HEK293 (cell line): ENCODE measurements at regions not wholly inside any gene's neighbourhood (a gene's known extent, or its start where the extent isn't known, plus 50 kb on each side); places are given as distances from the start of the nearest gene placed in this dataset.

Source experiments
- TRIM28 ChIP-seq: IDR thresholded peaks from 2 replicates; pipeline ENCODE4 v1.6.1; 2011; ENCODE audit warnings: low read length, control low read depth, borderline replicate concordance
- ZBTB1 ChIP-seq: fragments of 450-650 bp; formaldehyde crosslinking; IDR thresholded peaks from 2 replicates; pipeline ENCODE4 v1.5.1; 2016; ENCODE audit warnings: missing biosample characterization, missing genetic modification characterization
- ZBTB11 ChIP-seq: fragments of 450-650 bp; formaldehyde crosslinking; conservative IDR thresholded peaks from 2 replicates; pipeline ENCODE4 v1.5.1; 2016; ENCODE audit warnings: low read depth, missing biosample characterization, missing genetic modification characterization
- ZBTB8A ChIP-seq: fragments of 450-650 bp; formaldehyde crosslinking; IDR thresholded peaks from 2 replicates; pipeline ENCODE4 v1.5.1; 2016; ENCODE audit warnings: missing biosample characterization, missing genetic modification characterization
- ZNF146 ChIP-seq: fragments of 450-650 bp; formaldehyde crosslinking; IDR thresholded peaks from 2 replicates; pipeline ENCODE4 v1.5.1; 2016; ENCODE audit warnings: missing biosample characterization, missing genetic modification characterization
- ZNF488 ChIP-seq: fragments of 450-650 bp; formaldehyde crosslinking; IDR thresholded peaks from 2 replicates; pipeline ENCODE4 v1.5.1; 2016; ENCODE audit warnings: missing biosample characterization, missing genetic modification characterization
- ZNF555 ChIP-seq: fragments of 450-650 bp; formaldehyde crosslinking; conservative IDR thresholded peaks from 2 replicates; pipeline ENCODE4 v1.5.1; 2017; ENCODE audit warnings: missing biosample characterization, mild to moderate bottlenecking, missing genetic modification characterization, inconsistent platforms
- ZNF629 ChIP-seq: fragments of 450-650 bp; formaldehyde crosslinking; IDR thresholded peaks from 2 replicates; pipeline ENCODE4 v1.5.1; 2017; ENCODE audit warnings: missing biosample characterization, missing genetic modification characterization
- ZNF747 ChIP-seq: fragments of 450-650 bp; formaldehyde crosslinking; IDR thresholded peaks from 2 replicates; pipeline ENCODE4 v1.5.1; 2016; ENCODE audit warnings: missing biosample characterization, missing genetic modification characterization
- ZNF785 ChIP-seq: fragments of 450-650 bp; formaldehyde crosslinking; IDR thresholded peaks from 2 replicates; pipeline ENCODE4 v1.5.1; 2016; ENCODE audit warnings: missing biosample characterization, missing genetic modification characterization
- ZXDB ChIP-seq: fragments of 450-650 bp; formaldehyde crosslinking; IDR thresholded peaks from 2 replicates; pipeline ENCODE4 v1.5.1; 2016; ENCODE audit warnings: missing biosample characterization, missing genetic modification characterization
- TF ChIP-seq, protein P1 (sequence below): fragments of 450-650 bp; formaldehyde crosslinking; IDR thresholded peaks from 2 replicates; pipeline ENCODE4 v1.5.1; 2016; ENCODE audit warnings: missing biosample characterization, missing genetic modification characterization
- TF ChIP-seq, protein P2 (sequence below): fragments of 450-650 bp; formaldehyde crosslinking; IDR thresholded peaks from 2 replicates; pipeline ENCODE4 v1.5.1; 2016; ENCODE audit warnings: missing biosample characterization, missing genetic modification characterization

- TF ChIP-seq ZNF146 (tag by site-specific recombination) (no peak), ZBTB1 (tag by site-specific recombination) (no peak), TRIM28 (no peak), ZXDB (tag by site-specific recombination) (no peak), ZBTB8A (tag by site-specific recombination) (no peak), ZNF629 (tag by site-specific recombination) (no peak), ZNF555 (tag by site-specific recombination) (no peak), ZBTB11 (tag by site-specific recombination) (no peak), ZNF747 (tag by site-specific recombination) (no peak), ZNF488 (tag by site-specific recombination) (no peak), ZNF785 (tag by site-specific recombination) (no peak)
- TF ChIP-seq, protein P1, sequence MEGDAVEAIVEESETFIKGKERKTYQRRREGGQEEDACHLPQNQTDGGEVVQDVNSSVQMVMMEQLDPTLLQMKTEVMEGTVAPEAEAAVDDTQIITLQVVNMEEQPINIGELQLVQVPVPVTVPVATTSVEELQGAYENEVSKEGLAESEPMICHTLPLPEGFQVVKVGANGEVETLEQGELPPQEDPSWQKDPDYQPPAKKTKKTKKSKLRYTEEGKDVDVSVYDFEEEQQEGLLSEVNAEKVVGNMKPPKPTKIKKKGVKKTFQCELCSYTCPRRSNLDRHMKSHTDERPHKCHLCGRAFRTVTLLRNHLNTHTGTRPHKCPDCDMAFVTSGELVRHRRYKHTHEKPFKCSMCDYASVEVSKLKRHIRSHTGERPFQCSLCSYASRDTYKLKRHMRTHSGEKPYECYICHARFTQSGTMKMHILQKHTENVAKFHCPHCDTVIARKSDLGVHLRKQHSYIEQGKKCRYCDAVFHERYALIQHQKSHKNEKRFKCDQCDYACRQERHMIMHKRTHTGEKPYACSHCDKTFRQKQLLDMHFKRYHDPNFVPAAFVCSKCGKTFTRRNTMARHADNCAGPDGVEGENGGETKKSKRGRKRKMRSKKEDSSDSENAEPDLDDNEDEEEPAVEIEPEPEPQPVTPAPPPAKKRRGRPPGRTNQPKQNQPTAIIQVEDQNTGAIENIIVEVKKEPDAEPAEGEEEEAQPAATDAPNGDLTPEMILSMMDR (tag by site-specific recombination) = no peak
- TF ChIP-seq, protein P2, sequence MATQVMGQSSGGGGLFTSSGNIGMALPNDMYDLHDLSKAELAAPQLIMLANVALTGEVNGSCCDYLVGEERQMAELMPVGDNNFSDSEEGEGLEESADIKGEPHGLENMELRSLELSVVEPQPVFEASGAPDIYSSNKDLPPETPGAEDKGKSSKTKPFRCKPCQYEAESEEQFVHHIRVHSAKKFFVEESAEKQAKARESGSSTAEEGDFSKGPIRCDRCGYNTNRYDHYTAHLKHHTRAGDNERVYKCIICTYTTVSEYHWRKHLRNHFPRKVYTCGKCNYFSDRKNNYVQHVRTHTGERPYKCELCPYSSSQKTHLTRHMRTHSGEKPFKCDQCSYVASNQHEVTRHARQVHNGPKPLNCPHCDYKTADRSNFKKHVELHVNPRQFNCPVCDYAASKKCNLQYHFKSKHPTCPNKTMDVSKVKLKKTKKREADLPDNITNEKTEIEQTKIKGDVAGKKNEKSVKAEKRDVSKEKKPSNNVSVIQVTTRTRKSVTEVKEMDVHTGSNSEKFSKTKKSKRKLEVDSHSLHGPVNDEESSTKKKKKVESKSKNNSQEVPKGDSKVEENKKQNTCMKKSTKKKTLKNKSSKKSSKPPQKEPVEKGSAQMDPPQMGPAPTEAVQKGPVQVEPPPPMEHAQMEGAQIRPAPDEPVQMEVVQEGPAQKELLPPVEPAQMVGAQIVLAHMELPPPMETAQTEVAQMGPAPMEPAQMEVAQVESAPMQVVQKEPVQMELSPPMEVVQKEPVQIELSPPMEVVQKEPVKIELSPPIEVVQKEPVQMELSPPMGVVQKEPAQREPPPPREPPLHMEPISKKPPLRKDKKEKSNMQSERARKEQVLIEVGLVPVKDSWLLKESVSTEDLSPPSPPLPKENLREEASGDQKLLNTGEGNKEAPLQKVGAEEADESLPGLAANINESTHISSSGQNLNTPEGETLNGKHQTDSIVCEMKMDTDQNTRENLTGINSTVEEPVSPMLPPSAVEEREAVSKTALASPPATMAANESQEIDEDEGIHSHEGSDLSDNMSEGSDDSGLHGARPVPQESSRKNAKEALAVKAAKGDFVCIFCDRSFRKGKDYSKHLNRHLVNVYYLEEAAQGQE = no peak
Observed at GRCh38 chr1:217077426-217077825, 354.2 kb upstream of the ESRRG start.
